Tibial nerve (tissue), 4 donors: ENCODE measurements at regions not wholly inside any gene's neighbourhood (a gene's known extent, or its start where the extent isn't known, plus 50 kb on each side); places are given as distances from the start of the nearest gene placed in this dataset.

Experiments used
- DNase-seq, 2 donors: peaks; one replicate each; pipeline ENCODE4 v3.0.0-alpha.2; 2019; ENCODE audit warnings: low spot score in 2 of 2
- H3K27ac ChIP-seq, 4 donors: fragments of 200-600 bp; sonication (generic) in 3 of 4; one replicate each; pipeline ENCODE4 v1.5.1; 2017 to 2019; ENCODE audit warnings: mild to moderate bottlenecking in 1 of 4
- H3K27me3 ChIP-seq, 2 donors: fragments of 200-600 bp; sonication (generic) in 1 of 2; one replicate each; pipeline versions ENCODE4 v1.5.1 to v1.6.0; 2017 to 2019
- H3K36me3 ChIP-seq, 3 donors: fragments of 200-600 bp; sonication (generic); one replicate each; pipeline ENCODE4 v1.5.1; 2018 to 2019
- H3K4me1 ChIP-seq, 4 donors: fragments of 200-600 bp; sonication (generic) in 3 of 4; one replicate each; pipeline ENCODE4 v1.5.1; 2017 to 2019
- H3K4me3 ChIP-seq, 4 donors: fragments of 200-600 bp; sonication (generic) in 3 of 4; one replicate each; pipeline ENCODE4 v1.5.1; 2017 to 2019; ENCODE audit warnings: mild to moderate bottlenecking in 1 of 4, moderate library complexity in 1 of 4
- H3K9me3 ChIP-seq, 4 donors: fragments of 200-600 bp; sonication (generic) in 3 of 4; one replicate each; pipeline ENCODE4 v1.5.1; 2017 to 2019
- EP300 ChIP-seq, 2 donors: sonication (generic); formaldehyde crosslinking; IDR thresholded peaks; one replicate each; pipeline ENCODE4 v1.6.1; 2017; ENCODE audit warnings: antibody characterized with exemption in 2 of 2, mild to moderate bottlenecking in 1 of 2
- POLR2A ChIP-seq, 2 donors: fragments of 450-650 bp; IDR thresholded peaks; one replicate each; pipeline ENCODE4 v1.6.1; 2017; ENCODE audit warnings: antibody characterized with exemption in 2 of 2, mild to moderate bottlenecking in 2 of 2, moderate library complexity in 2 of 2
- WGBS, 2 donors: methylation state at CpG; one replicate each; pipeline ENCODE4 v1.1.5; 2018; 5-methylcytosine and 5-hydroxymethylcytosine counted together
- TF ChIP-seq, protein P1 (sequence below), 5 experiments: fragments of 200-600 bp in 3 of 5; fragments of 450-650 bp in 2 of 5; sonication (generic) in 3 of 5; IDR thresholded peaks; one replicate each; pipeline ENCODE4 v1.5.1; 2016 to 2019; ENCODE audit warnings: antibody characterized with exemption in 5 of 5, mild to moderate bottlenecking in 3 of 5, moderate library complexity in 2 of 5

DNA sequence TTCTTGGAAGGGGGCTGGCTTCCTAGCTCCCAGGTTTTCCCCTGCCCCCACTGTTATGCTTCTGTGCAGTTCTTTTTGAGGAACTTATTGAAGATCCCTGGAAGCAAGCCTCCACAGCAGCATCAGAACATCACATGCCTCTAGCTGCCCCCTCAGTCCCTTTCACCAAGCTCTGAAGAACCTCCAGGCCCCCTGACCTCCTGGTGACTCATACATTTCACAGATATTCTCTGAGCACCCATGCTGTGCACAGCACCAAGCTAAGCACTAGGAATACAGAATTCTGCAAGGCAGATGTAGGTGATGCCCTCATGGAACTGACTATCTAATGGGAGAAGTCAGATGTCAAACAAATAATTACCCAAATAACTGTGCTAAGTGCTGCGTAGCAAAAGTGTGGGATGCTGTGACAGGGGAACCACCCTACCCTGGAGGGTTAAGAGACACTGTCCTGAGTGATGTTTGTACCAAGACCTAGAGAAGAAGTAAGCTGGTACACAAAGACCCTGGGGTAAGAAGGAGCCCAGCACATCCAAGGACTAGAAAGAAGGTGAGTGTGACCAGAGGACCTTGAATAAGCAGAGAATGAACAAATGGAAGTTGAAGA is 213.7 kb upstream of the NR4A3 start:
- no peaks in the 10 kb centered on the region for H3K4me1 ChIP-seq
- no peaks in the 10 kb centered on the region for H3K9me3 ChIP-seq
- H3K27me3 ChIP-seq, result no peaks in the 10 kb centered on the region
- H3K4me3 ChIP-seq, result no peak overlapping the region
- no peaks in the 10 kb centered on the region for H3K36me3 ChIP-seq
- DNase-seq, result no peak
- TF ChIP-seq EP300 (IDR thresholded peaks at IDR 0.05), result no peak
- TF ChIP-seq, protein P1, sequence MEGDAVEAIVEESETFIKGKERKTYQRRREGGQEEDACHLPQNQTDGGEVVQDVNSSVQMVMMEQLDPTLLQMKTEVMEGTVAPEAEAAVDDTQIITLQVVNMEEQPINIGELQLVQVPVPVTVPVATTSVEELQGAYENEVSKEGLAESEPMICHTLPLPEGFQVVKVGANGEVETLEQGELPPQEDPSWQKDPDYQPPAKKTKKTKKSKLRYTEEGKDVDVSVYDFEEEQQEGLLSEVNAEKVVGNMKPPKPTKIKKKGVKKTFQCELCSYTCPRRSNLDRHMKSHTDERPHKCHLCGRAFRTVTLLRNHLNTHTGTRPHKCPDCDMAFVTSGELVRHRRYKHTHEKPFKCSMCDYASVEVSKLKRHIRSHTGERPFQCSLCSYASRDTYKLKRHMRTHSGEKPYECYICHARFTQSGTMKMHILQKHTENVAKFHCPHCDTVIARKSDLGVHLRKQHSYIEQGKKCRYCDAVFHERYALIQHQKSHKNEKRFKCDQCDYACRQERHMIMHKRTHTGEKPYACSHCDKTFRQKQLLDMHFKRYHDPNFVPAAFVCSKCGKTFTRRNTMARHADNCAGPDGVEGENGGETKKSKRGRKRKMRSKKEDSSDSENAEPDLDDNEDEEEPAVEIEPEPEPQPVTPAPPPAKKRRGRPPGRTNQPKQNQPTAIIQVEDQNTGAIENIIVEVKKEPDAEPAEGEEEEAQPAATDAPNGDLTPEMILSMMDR (IDR thresholded peaks at IDR 0.05), result no peak
- no peak for TF ChIP-seq POLR2A (IDR thresholded peaks at IDR 0.05)
- 33 to 67% methylated on average over 1 of the region's 1 CpG for WGBS, 2 donors
- H3K27ac ChIP-seq, result no peak overlapping the region

DNA sequence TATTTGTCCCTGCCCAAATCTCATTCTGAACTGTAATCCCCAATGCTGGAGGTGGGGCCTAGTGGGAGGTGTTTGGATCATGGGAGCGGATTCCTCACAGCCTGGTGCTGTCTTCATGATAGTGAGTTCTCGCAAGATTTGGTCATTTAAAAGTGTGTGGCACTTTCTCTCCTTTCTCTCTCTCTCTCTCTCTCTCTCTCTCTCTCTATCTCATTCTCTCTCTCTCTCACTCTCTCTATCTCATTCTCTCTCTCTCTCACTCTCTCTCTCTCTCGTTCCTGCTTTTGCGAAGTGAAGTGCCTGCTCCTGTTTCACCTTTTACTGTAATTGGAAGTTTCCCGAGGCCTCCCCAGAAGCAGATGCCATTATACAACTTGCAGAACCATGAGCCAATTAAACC is 207.3 kb upstream of the NR4A3 start:
- Histone ChIP-seq H3K27me3 (no peaks in the 10 kb centered on the region), H3K36me3 (no peaks in the 10 kb centered on the region), H3K27ac (no peak overlapping the region), H3K4me3 (no peak overlapping the region), H3K9me3 (no peaks in the 10 kb centered on the region), H3K4me1 (no peaks in the 10 kb centered on the region)
- TF ChIP-seq, protein P1 (IDR thresholded peaks at IDR 0.05), result no peak
- TF ChIP-seq POLR2A (IDR thresholded peaks at IDR 0.05), result no peak
- no peak for TF ChIP-seq EP300 (IDR thresholded peaks at IDR 0.05)
- WGBS, 2 donors, result 90 to 91% methylated on average over 5 of the region's 5 CpGs
- no peak for DNase-seq

DNA sequence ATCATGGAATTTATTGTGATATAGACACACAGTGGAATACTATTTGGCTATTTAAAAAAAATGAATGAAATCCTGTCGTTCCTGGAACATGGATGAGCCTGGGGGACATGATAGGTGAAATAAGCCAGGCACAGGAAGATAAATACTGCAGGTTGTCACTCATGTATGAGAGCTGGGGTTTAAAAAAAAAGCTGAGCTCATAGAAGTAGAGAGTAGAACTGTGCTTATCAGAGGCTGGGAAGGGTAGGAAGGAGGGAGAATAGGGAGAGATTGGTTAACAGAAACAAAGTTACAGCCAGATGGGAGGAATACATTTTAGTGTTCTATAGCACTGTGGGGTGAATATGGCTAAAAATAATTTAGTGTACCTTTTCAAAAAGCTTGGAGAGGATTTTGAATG is 200.6 kb upstream of the NR4A3 start:
- no peak overlapping the region for H3K27ac ChIP-seq
- no peaks in the 10 kb centered on the region for H3K9me3 ChIP-seq
- H3K4me3 ChIP-seq, result no peak overlapping the region
- H3K4me1 ChIP-seq, result no peaks in the 10 kb centered on the region
- DNase-seq, result no peak
- 69 to 75% methylated on average over 1 of the region's 1 CpG for WGBS, 2 donors
- TF ChIP-seq EP300 (IDR thresholded peaks at IDR 0.05), result no peak
- TF ChIP-seq, protein P1 (IDR thresholded peaks at IDR 0.05), result no peak
- no peak for TF ChIP-seq POLR2A (IDR thresholded peaks at IDR 0.05)
- no peaks in the 10 kb centered on the region for H3K36me3 ChIP-seq
- H3K27me3 ChIP-seq, result no peaks in the 10 kb centered on the region

DNA sequence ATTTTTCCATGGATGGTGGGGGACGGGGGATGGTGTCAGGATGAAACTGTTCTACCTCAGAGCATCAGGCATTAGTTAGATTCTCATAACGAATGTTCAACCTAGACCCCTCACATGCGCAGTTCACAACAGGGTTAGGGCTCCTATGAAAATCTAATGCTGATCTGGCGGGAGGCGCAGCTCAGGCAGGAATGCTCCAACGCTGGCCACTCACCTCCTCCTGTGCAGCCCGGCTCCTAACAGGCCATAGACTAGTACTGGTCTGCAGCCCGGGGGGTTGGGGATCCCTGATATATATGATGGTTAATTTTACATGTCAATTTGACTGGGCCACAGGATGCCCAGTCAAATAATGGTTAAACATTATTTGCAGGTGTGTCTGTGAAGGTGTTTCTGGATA is 199.0 kb upstream of the NR4A3 start:
- no peaks in the 10 kb centered on the region for H3K36me3 ChIP-seq
- H3K27me3 ChIP-seq, result no peaks in the 10 kb centered on the region
- no peak overlapping the region for H3K4me3 ChIP-seq
- H3K9me3 ChIP-seq, result no peaks in the 10 kb centered on the region
- no peaks in the 10 kb centered on the region for H3K4me1 ChIP-seq
- no peak overlapping the region for H3K27ac ChIP-seq
- DNase-seq, result no peak
- WGBS, 2 donors, result 82 to 86% methylated on average over 8 of the region's 8 CpGs
- TF ChIP-seq EP300 (IDR thresholded peaks at IDR 0.05) (no peak), POLR2A (IDR thresholded peaks at IDR 0.05) (no peak)
- TF ChIP-seq, protein P1 (IDR thresholded peaks at IDR 0.05), result no peak

DNA sequence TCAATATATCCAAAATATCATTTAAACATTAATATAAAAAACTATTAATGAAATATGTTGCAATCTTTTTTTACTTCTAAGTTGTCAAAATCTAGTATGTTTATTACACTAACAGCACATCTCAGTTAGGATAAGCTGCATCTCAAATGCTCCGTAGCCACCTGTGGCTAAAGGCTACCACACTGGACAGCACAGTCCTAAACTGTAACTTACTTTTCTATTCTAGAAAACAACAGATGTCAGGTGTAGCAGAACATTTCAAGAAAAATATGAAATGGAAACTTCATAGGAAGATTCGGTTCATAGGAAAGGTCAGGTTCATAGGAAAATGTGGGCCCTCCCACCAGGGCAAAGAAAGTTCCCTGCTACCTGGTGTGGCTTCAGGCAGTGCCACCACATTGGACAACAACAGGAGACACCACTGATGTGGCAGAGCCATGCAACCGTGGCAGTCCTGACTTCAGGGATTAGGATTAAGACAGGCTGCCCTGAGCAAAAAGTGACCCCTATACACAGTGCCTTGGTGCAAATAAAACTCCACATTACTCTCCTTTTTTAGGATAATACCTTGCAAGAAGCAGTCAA is 197.8 kb upstream of the NR4A3 start:
- Histone ChIP-seq H3K36me3 (no peaks in the 10 kb centered on the region), H3K27me3 (no peaks in the 10 kb centered on the region), H3K27ac (no peak overlapping the region), H3K4me3 (no peak overlapping the region), H3K9me3 (no peaks in the 10 kb centered on the region), H3K4me1 (no peaks in the 10 kb centered on the region)
- TF ChIP-seq EP300 (IDR thresholded peaks at IDR 0.05) (no peak), POLR2A (IDR thresholded peaks at IDR 0.05) (no peak)
- TF ChIP-seq, protein P1 (IDR thresholded peaks at IDR 0.05), result no peak
- no peak for DNase-seq
- WGBS, 2 donors, result 88 to 92% methylated on average over 3 of the region's 3 CpGs
